ENCODE measurements at regions not wholly inside any gene's neighbourhood (a gene's known extent, or its start where the extent isn't known, plus 50 kb on each side); places are given as distances from the start of the nearest gene placed in this dataset.
"Not testable (repeated sequence)": the region's sequence is repeated elsewhere in the genome, so short reads cannot be mapped to it uniquely, and the experiment has no call there.

DNA sequence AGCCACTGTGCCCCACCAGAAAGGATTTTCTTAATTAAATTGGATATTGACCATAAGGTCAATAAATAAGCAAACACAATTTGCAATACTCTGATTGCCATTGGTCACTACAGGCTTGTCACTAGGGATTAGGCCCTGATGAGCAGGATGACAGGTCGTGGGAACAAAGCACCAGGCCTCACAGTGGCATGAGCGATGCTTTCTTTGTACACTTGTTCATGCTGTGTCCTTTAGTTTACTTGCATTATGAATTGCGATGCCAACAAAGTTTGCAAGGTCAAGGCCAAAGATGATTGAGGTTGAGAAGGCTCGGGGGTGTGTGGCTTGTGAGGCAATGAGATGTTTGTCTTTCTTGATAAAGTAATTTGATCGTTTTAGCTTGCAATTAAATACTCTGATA is 136.0 kb downstream of the TTC8 start:
- H3K4me1 ChIP-seq (replicated peaks): no peaks in the 10 kb centered on the region
- no peak overlapping the region for H3K27ac ChIP-seq
- H3K9me3 ChIP-seq (replicated peaks): no peaks in the 10 kb centered on the region
- no peak overlapping the region for H3K4me3 ChIP-seq
- no peaks in the 10 kb centered on the region for H3K27me3 ChIP-seq (replicated peaks)
- no peak for DNase-seq (ENCODE audit: low read depth in 1 of 2, low spot score in 2 of 2)
- H3K36me3 ChIP-seq: no peaks in the 10 kb centered on the region

DNA sequence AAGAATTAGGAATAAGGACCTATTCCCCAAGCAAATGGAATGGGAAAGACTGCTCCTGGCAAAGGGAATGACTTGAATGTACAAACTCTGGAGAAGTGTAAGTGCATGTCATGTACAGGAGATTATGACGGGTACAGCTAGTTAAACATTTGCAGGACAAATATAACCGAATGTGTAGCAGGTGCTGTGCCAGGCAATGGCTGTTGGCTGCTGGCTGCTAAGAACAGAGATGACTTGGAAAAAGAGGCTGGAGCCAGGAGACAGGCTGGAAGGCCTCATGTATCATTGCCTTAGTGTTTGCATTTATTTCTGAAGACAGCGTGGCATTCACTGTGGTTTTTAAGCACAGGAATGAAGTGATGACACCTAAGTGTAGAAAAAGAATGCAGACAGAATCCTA is 136.8 kb downstream of the TTC8 start:
- DNase-seq (ENCODE audit: low read depth in 1 of 2, low spot score in 2 of 2): no peak
- H3K36me3 ChIP-seq: no peaks in the 10 kb centered on the region
- no peak overlapping the region for H3K4me3 ChIP-seq
- no peaks in the 10 kb centered on the region for H3K9me3 ChIP-seq (replicated peaks)
- no peak overlapping the region for H3K27ac ChIP-seq
- H3K27me3 ChIP-seq (replicated peaks): no peaks in the 10 kb centered on the region
- no peaks in the 10 kb centered on the region for H3K4me1 ChIP-seq (replicated peaks)

DNA sequence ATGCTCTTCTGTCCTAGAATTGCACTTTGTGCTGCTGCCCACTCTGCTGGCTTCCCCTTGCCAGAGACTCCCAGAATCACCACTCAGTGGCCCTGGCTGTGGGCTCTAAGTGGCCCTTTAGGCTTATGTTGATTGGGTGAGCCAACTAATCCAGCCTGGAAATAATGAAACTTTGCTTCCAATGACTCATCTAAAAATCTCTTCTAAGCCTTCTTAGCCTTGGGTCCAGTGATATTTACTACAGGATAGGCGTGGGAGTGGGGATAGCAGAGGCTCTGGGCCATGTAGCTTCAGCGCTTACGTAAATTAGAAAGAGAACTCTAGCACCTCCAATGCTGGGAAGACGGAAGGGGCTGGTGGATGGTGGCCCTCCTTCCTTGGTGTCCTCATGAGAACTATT is 137.9 kb downstream of the TTC8 start:
- Histone ChIP-seq H3K36me3 (no peaks in the 10 kb centered on the region), H3K9me3 (replicated peaks) (no peaks in the 10 kb centered on the region), H3K4me1 (replicated peaks) (no peaks in the 10 kb centered on the region), H3K27ac (no peak overlapping the region), H3K4me3 (no peak overlapping the region), H3K27me3 (replicated peaks) (no peaks in the 10 kb centered on the region)
- DNase-seq (ENCODE audit: low read depth in 1 of 2, low spot score in 2 of 2): no peak

DNA sequence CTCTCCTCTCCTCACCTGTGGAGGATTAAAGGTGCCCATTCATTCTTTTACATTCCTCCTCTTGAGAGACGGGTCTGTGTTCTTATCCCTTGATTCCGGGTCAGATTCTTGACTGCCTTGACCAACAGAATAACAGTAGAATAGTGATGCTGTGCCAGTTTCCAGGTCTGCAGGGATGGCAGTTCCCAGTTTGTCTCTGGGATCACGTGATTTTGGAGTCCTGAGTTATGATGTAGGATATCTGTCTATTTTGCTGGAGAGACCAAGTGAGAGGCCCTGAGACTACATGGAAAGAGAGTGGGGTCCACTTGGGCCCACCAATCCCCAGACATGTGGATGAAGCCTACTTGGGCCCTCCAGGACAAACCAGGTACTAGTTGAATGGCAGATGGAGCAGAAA is 142.8 kb downstream of the TTC8 start:
- no peaks in the 10 kb centered on the region for H3K27me3 ChIP-seq (replicated peaks)
- H3K9me3 ChIP-seq (replicated peaks): no peaks in the 10 kb centered on the region
- H3K27ac ChIP-seq: no peak overlapping the region
- H3K4me1 ChIP-seq (replicated peaks): no peaks in the 10 kb centered on the region
- H3K36me3 ChIP-seq: no peaks in the 10 kb centered on the region
- no peak for DNase-seq (ENCODE audit: low read depth in 1 of 2, low spot score in 2 of 2)
- H3K4me3 ChIP-seq: no peak overlapping the region

DNA sequence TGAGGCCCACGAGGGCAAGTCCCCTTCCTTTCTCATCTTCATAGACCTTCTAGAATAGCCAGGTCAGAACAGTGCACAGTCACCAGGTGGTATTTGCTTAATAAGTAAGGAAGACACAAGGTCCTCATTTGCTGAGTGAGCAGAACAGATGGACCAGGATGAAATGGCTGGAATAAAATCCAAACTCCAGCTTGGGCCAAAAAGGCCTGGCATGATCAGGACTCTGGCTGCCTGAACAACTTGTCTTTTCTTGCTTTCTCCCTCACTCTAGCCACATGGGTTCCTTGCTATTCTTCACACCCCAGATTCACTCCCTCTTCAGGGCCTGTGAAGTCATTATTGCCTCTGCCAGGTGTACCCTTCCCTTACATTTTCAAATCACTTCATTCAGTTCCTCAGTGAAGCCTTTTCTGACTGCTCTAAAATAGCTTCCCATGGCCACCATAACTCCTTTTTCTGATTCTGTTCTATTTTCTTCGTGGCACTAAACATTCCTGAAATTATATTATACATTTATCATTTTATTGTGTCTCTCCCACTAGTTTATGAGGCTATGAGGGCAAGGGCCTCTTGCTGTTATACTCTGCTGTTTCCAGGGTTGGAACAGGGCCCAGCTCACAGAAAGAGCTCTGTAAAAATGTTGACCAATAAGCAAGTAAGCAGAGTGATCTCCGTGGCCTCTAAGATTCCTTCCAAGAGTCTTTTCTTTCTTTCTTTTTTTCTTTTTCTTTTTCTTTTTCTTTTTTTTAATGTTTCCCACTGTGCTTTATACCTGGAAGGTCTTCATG is 150.8 kb downstream of the TTC8 start:
- H3K36me3 ChIP-seq: no peaks in the 10 kb centered on the region
- H3K9me3 ChIP-seq (replicated peaks): no peaks in the 10 kb centered on the region
- no peak overlapping the region for H3K4me3 ChIP-seq
- no peak for DNase-seq (ENCODE audit: low read depth in 1 of 2, low spot score in 2 of 2)
- H3K27me3 ChIP-seq (replicated peaks): no peaks in the 10 kb centered on the region
- H3K4me1 ChIP-seq (replicated peaks): no peaks in the 10 kb centered on the region
- H3K27ac ChIP-seq: no peak overlapping the region

DNA sequence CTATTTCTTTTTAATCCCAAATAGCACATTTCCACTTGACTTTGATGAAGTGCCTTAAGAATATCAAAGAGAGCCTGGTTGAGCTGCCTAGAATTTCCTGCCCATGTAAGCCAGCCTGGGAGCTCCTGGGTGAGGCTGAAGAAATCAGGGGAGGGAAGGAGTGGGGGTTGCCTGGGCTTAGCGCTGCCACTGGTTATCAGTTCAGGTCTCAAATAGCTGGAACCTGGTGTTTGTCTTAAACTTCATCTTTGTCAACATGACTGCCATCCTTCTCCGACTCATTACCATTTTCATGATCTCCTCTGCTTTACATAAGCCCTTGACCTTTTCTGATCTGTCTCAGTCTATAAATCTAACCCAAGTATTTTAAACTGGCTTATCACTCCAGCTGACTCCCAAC is 151.5 kb downstream of the TTC8 start:
- Histone ChIP-seq H3K4me1 (replicated peaks) (no peaks in the 10 kb centered on the region), H3K27ac (no peak overlapping the region), H3K27me3 (replicated peaks) (no peaks in the 10 kb centered on the region), H3K36me3 (no peaks in the 10 kb centered on the region), H3K9me3 (replicated peaks) (no peaks in the 10 kb centered on the region), H3K4me3 (no peak overlapping the region)
- DNase-seq (ENCODE audit: low read depth in 1 of 2, low spot score in 2 of 2): no peak

DNA sequence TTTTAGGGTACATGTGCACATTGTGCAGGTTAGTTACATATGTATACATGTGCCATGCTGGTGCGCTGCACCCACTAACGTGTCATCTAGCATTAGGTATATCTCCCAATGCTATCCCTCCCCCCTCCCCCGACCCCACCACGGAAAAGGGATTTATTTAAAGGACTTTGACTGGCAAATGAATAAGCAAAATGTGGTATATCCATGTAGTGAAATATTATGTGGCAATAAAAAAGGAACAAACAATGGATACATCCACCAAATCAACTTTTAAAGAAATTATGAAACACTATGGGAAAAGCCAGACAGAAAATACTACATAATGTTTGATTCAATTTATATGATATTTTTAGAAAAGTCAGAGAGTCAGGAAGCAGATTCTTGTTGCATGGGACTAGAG is 156.5 kb downstream of the TTC8 start:
- not testable (repeated sequence) for H3K4me1 ChIP-seq (replicated peaks); H3K27ac ChIP-seq; DNase-seq (ENCODE audit: low read depth in 1 of 2, low spot score in 2 of 2); H3K27me3 ChIP-seq (replicated peaks); H3K36me3 ChIP-seq; H3K4me3 ChIP-seq; H3K9me3 ChIP-seq (replicated peaks)

DNA sequence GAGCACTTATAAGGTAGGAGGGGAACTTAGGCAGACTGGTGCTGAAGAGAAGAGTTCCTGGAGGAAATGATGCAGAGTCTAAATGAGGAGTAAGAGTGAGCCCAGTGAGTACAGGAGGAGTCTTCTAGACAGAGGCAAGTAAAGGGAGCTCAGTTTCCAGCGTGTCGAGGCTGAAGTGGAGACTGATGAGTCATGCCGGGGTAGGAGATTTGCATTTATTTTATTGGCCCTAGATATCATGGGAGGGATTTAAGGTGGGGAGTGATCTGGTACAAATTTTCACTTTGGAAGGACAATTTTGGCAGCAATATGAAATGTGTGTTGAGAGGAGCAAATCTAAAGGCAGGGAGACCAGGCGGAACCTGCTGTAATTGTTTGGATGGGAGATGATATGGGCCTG is 157.5 kb downstream of the TTC8 start:
- peaks cover 16% of the 10 kb centered on the region for H3K4me1 ChIP-seq (replicated peaks)
- no peak overlapping the region for H3K4me3 ChIP-seq
- no peaks in the 10 kb centered on the region for H3K27me3 ChIP-seq (replicated peaks)
- H3K36me3 ChIP-seq: no peaks in the 10 kb centered on the region
- H3K9me3 ChIP-seq (replicated peaks): no peaks in the 10 kb centered on the region; the same call in 1 of the 2 replicates
- no peak overlapping the region for H3K27ac ChIP-seq
- DNase-seq (ENCODE audit: low read depth in 1 of 2, low spot score in 2 of 2): no peak

DNA sequence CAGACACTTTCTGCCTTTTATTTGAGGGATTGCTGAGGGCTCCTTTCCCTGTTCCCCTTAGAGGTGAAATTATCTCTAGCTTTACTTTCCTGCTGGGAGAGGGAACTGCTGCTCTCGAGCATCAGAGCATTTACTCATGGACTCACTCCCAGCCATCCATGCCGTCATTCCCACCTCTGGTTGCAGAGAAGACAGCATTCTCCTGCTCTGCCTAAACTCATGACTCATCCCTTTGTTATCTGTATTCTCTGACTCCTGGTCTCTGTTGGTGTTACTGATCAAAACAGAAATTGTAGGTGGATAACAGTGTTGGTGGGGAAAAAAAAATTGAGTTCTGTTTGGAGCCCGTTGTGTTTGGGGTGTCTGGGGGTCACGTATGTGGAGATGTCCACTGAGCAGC is 159.3 kb downstream of the TTC8 start:
- H3K27ac ChIP-seq: no peak overlapping the region
- no peaks in the 10 kb centered on the region for H3K36me3 ChIP-seq

DNA sequence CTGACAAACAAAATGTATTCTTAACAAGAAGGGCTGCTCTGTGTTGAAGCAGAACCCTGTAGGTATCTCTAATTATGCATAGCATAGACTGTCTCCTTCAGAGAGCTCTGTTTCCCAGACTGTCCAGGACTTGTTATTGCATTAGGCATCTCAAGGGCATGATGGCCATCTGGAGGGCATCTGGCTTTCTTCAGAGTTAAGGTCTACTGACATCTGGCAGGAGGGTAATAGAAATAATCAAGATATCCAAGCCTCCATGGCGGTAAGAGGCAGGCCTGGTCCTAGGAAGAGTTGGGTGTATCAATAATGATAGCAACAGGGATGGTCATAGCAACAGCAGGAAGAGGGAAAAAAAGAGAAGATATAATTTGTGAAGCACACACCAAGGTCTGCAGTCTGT is 161.2 kb downstream of the TTC8 start:
- Histone ChIP-seq H3K4me1 (replicated peaks) (peaks cover 16% of the 10 kb centered on the region), H3K36me3 (no peaks in the 10 kb centered on the region), H3K27ac (no peak overlapping the region), H3K27me3 (replicated peaks) (no peaks in the 10 kb centered on the region), H3K4me3 (no peak overlapping the region), H3K9me3 (replicated peaks) (no peaks in the 10 kb centered on the region; the same call in 1 of the 2 replicates)
- no peak for DNase-seq (ENCODE audit: low read depth in 1 of 2, low spot score in 2 of 2)

More for the DNA sequence above, 159.3 kb downstream of the TTC8 start:
- H3K4me1 ChIP-seq (replicated peaks): peaks cover 16% of the 10 kb centered on the region
- H3K9me3 ChIP-seq (replicated peaks): no peaks in the 10 kb centered on the region; the same call in 1 of the 2 replicates
- H3K27me3 ChIP-seq (replicated peaks): no peaks in the 10 kb centered on the region
- no peak overlapping the region for H3K4me3 ChIP-seq
- DNase-seq (ENCODE audit: low read depth in 1 of 2, low spot score in 2 of 2): peak; percentile 22 to 51

DNA sequence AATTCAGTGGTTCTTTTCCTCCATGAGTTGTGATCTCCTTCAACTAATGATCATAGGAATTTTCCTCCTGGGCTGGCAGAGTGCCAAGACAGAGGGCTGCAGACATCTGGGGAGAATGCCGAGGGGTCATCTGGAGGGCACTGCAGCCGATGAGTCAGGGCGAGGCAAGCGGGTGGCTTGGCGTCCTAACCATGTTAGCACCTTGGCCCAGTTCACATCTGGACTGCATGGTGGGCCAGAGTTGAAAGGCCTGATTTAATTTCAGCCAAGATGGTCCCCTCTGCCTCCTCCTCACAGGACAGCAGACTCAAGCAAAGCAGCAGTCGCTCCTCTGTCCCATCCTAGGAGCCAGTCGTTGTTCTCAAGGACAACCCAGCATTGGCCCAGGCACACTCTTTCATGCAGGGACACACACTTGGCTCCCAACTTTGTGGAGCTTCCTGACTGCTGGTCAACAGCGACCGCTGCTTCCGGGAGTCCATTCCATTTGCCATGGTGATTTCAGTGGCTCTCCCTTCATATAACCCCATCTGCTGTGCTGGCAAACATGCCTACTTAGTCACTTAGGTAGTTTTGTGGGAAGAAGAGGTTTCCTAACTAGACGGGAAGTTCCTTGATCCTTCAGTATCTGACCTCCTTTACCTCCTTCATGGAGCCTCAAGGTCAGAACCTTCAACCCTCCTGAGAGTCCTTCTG is 161.8 kb downstream of the TTC8 start:
- Histone ChIP-seq H3K27ac (no peak overlapping the region), H3K36me3 (no peaks in the 10 kb centered on the region), H3K27me3 (replicated peaks) (no peaks in the 10 kb centered on the region), H3K4me1 (replicated peaks) (peaks cover 16% of the 10 kb centered on the region), H3K9me3 (replicated peaks) (no peaks in the 10 kb centered on the region; the same call in 1 of the 2 replicates), H3K4me3 (no peak overlapping the region)
- DNase-seq (ENCODE audit: low read depth in 1 of 2, low spot score in 2 of 2): peak; percentile 9 to 64

DNA sequence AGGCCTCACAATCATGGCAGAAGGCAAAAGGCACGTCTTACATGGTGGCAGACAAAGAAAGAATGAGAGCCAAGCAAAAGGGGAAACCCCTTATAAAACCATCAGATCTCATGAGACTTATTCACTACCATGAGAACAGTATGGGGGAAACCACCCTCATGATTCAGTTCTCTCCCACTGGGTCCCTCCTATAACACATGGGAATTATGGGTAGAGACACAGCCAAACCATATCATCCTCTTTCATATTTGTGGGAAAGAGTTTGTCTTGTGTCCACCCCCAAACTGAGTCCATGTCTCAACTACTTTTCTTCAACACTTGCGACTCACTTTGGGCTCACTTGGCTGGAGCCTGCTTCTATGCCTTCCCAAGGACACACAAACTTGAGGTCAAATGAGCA is 162.5 kb downstream of the TTC8 start:
- H3K9me3 ChIP-seq (replicated peaks); H3K36me3 ChIP-seq; H3K4me3 ChIP-seq; H3K27ac ChIP-seq; DNase-seq (ENCODE audit: low read depth in 1 of 2, low spot score in 2 of 2); H3K27me3 ChIP-seq (replicated peaks): not testable (repeated sequence)
- H3K4me1 ChIP-seq (replicated peaks): peaks cover 16% of the 10 kb centered on the region

DNA sequence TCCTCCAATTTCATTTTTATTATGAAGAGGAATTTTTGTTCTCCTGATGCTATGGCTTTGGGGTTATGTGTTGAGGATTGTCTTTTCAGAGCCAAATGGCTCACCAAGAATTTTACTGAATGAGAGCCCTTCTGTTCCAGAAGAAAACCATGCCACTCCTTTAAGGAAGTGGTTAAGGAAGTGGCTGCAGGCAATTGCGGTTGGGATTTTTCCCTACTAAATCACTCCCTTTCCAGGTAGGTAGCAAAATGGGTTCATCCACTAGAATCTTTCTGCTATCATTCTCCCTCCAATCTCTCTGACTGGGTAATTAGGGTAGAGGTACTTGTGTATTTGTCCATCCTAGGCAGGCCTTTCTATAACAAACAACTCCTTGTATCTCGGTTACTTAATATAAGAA is 163.1 kb downstream of the TTC8 start:
- Histone ChIP-seq H3K27me3 (replicated peaks) (no peaks in the 10 kb centered on the region), H3K4me1 (replicated peaks) (peaks cover 16% of the 10 kb centered on the region)
- DNase-seq (ENCODE audit: low read depth in 1 of 2, low spot score in 2 of 2): no peak

DNA sequence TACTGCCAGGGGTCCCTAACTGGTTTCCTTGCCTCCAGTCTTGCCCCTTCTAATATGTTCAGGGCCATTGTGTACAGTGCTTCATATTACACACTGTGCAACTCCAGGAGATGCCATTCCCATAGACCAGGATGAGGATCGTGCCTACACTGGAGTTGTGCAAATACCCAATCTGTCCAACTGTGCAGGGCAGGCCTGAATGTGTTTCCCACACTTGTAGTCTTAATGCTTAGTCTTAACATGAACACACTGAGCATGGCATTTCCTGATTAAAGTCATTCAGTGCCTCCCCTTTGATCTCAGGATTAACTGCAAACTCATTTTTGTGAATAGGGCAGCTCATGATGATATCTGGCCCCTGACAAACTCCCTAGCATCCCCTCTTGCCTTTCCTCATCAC is 165.5 kb downstream of the TTC8 start:
- Histone ChIP-seq H3K9me3 (replicated peaks) (no peaks in the 10 kb centered on the region; the same call in 1 of the 2 replicates), H3K4me3 (no peak overlapping the region), H3K27ac (no peak overlapping the region), H3K36me3 (no peaks in the 10 kb centered on the region), H3K27me3 (replicated peaks) (no peaks in the 10 kb centered on the region), H3K4me1 (replicated peaks) (peaks cover 8% of the 10 kb centered on the region)
- DNase-seq (ENCODE audit: low read depth in 1 of 2, low spot score in 2 of 2): no peak

More for the DNA sequence above, 163.1 kb downstream of the TTC8 start:
- Histone ChIP-seq H3K27ac (no peak overlapping the region), H3K4me3 (no peak overlapping the region), H3K36me3 (no peaks in the 10 kb centered on the region), H3K9me3 (replicated peaks) (no peaks in the 10 kb centered on the region; the same call in 1 of the 2 replicates)

Measured in SJSA1 (cell line).